MM.1S (cell line): ENCODE measurements at regions not wholly inside any gene's neighbourhood (a gene's known extent, or its start where the extent isn't known, plus 50 kb on each side); places are given as distances from the start of the nearest gene placed in this dataset.

ENCODE experiments used
- DNase-seq: peaks from one replicate; pipeline ENCODE4 v3.0.0-alpha.2; 2015
- H2AFZ ChIP-seq: fragments of 300-600 bp; sonication (generic); 2 replicates; pipeline ENCODE4 v1.6.0; 2016; ENCODE audit warnings: antibody characterized with exemption, low read length
- H3F3A ChIP-seq: fragments of 300-600 bp; sonication (generic); 2 replicates; pipeline ENCODE4 v1.6.1; 2016; ENCODE audit warnings: mild to moderate bottlenecking, antibody characterized with exemption, low read length, moderate library complexity, mixed read lengths; ENCODE audit not compliant: insufficient read depth
- H3K27ac ChIP-seq: fragments of 300-600 bp; sonication (generic); 2 replicates; pipeline ENCODE4 v1.5.1; 2016; ENCODE audit warnings: mild to moderate bottlenecking, low read length
- H3K27me3 ChIP-seq: fragments of 300-600 bp; sonication (generic); replicated peaks from 2 replicates; pipeline ENCODE4 v1.6.0; 2016; ENCODE audit warnings: low read length; ENCODE audit not compliant: insufficient read depth
- H3K36me3 ChIP-seq: fragments of 300-600 bp; sonication (generic); replicated peaks from 2 replicates; pipeline ENCODE4 v1.6.1; 2016; ENCODE audit warnings: mild to moderate bottlenecking, low read length, mixed read lengths; ENCODE audit not compliant: insufficient read depth
- H3K4me1 ChIP-seq: fragments of 300-600 bp; sonication (generic); 2 replicates; pipeline ENCODE4 v1.6.1; 2016; ENCODE audit warnings: low read length, mixed read lengths
- H3K4me2 ChIP-seq: fragments of 300-600 bp; sonication (generic); 2 replicates; pipeline ENCODE4 v1.6.0; 2016; ENCODE audit warnings: low read depth, low read length
- H3K4me3 ChIP-seq: fragments of 300-600 bp; sonication (generic); 2 replicates; pipeline ENCODE4 v1.5.1; 2016; ENCODE audit warnings: low read length, mixed read lengths
- H3K79me2 ChIP-seq: fragments of 300-600 bp; sonication (generic); 2 replicates; pipeline ENCODE4 v1.6.1; 2016; ENCODE audit warnings: mixed run types, low read length, mixed read lengths
- H3K9ac ChIP-seq: fragments of 300-600 bp; sonication (generic); 2 replicates; pipeline ENCODE4 v1.6.1; 2016; ENCODE audit warnings: low read length, mixed read lengths
- H3K9me2 ChIP-seq: fragments of 300-600 bp; sonication (generic); replicated peaks from 2 replicates; pipeline ENCODE4 v1.6.1; 2016; ENCODE audit warnings: mild to moderate bottlenecking, low read length, mixed read lengths; ENCODE audit not compliant: insufficient read depth
- H3K9me3 ChIP-seq: fragments of 300-600 bp; sonication (generic); replicated peaks from 2 replicates; pipeline ENCODE4 v1.6.1; 2016; ENCODE audit warnings: mild to moderate bottlenecking, low read length, mixed read lengths; ENCODE audit not compliant: insufficient read depth
- H4K20me1 ChIP-seq: fragments of 300-600 bp; sonication (generic); 2 replicates; pipeline ENCODE4 v1.6.1; 2016; ENCODE audit warnings: mild to moderate bottlenecking, low read length, moderate library complexity, mixed read lengths; ENCODE audit not compliant: insufficient read depth
- CTCF ChIP-seq: fragments of 300-600 bp; sonication (generic); IDR thresholded peaks from 2 replicates; pipeline ENCODE4 v1.5.1; 2016; ENCODE audit warnings: antibody characterized with exemption, low read length, mixed read lengths
- EZH2 ChIP-seq: fragments of 300-600 bp; sonication (generic); optimal IDR thresholded peaks from 2 replicates; pipeline ENCODE3; 2017; ENCODE audit warnings: low read depth, mild to moderate bottlenecking, antibody characterized with exemption, low read length, mixed read lengths
- EZH2phosphoT487 ChIP-seq: fragments of 300-600 bp; sonication (generic); IDR thresholded peaks from 2 replicates; pipeline ENCODE4 v1.6.1; 2018; ENCODE audit warnings: antibody characterized with exemption, low read length

DNA sequence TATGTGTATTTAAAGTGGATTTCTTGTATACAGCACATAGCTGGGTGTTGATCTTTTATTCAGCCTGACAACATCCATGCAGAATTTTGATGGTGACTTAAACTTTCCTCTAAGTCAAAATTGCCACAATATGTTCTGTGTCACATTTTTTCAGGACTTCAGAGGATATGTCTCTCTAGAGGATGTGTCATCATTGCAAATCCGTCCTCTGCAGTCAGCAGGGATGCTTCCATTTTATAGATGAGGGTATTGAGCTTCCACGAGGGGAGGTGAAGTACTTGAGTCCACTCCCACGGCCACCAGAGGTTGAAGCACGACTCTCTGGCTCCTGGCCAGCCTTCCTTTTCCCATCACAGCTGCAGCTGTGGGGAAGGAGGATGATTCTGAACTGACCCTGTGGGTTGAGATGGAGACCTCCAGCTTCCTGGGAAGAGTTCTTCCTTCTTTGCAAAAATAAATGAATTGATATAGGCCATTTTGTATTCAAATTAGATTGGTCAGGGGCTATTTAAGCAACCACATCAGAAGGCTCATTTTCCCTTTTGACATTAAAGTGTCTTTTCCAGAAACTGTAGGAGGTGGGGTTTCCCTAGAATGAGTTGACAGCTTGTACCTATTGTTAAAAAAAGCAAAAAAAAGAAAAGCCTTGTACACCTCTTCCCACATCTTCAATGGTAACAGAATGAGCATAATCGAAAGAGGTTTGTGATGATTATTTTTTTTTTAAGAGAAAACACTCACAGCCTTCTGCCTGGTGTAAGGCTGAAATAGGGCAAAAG is 55.2 kb upstream of the MYEOV start:
- DNase-seq: no peak
- Histone ChIP-seq H3K4me2 (no peak overlapping the region), H3K9me3 (no peaks in the 10 kb centered on the region), H3K79me2 (no peaks in the 10 kb centered on the region), H3K27me3 (peaks cover 6% of the 10 kb centered on the region; the same call in 1 of the 2 replicates), H3K4me3 (no peak overlapping the region), H3F3A (no peaks in the 10 kb centered on the region), H3K4me1 (no peaks in the 10 kb centered on the region), H3K9me2 (no peaks in the 10 kb centered on the region), H3K27ac (no peak overlapping the region), H2AFZ (no peak overlapping the region), H4K20me1 (no peaks in the 10 kb centered on the region), H3K9ac (no peak overlapping the region), H3K36me3 (no peaks in the 10 kb centered on the region)
- no peak for TF ChIP-seq CTCF
- no peak for TF ChIP-seq EZH2
- no peak for TF ChIP-seq EZH2phosphoT487

- Histone ChIP-seq H3K9me2 (no peaks in the 10 kb centered on the region), H3K9me3 (no peaks in the 10 kb centered on the region), H3K27ac (no peak overlapping the region), H3K4me3 (no peak overlapping the region), H3K79me2 (no peaks in the 10 kb centered on the region), H3K4me1 (no peaks in the 10 kb centered on the region), H3K27me3 (peaks cover 6% of the 10 kb centered on the region; the same call in 1 of the 2 replicates), H2AFZ (no peak overlapping the region), H4K20me1 (no peaks in the 10 kb centered on the region), H3K9ac (no peak overlapping the region), H3K4me2 (no peak overlapping the region), H3K36me3 (no peaks in the 10 kb centered on the region), H3F3A (no peaks in the 10 kb centered on the region)
- DNase-seq: no peak
- TF ChIP-seq CTCF: no peak
- TF ChIP-seq EZH2: no peak
- TF ChIP-seq EZH2phosphoT487: no peak
These were observed 54.3 kb upstream of the MYEOV start for GRCh38 chr11:69239641-69240040.

DNA sequence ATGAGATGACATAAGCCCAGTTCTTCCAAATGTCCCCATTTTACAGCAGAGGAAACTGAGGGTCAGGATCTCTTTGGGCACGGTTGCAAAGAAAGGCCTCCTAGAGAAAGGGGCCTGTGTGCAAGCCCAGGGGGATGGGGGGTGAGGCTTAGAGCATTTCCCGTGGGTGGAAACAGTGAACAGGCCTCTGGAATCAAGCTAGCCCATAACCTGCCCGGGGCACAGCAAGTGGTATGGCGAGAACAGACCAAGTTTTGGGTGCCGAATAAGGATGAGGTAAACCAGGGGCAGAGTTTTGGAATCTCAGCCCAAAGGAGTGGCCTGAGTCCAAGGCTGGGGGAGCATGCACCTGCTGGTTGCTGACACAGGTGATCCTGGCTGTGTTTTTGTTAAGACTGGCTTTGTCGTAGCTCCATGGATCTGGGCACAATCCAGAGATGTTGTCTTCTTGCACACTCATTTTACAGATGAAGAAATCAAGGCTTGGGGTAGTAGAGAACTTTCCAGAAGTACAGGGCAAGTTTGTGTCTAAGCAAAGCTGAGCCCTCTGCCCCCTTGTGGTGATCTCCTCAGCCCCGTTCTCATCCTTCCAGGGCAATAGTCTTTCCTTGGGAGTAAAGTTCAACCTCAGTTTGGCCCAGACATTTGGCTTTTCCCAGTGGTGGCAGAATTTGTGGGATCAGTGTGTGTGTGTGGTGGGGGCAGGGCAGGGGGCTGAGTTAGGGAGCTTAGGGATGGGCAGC is 53.5 kb upstream of the MYEOV start:
- Histone ChIP-seq H3K9me3 (no peaks in the 10 kb centered on the region), H3K27ac (no peak overlapping the region), H3K27me3 (peaks cover 5% of the 10 kb centered on the region; the same call in 1 of the 2 replicates), H3K79me2 (no peaks in the 10 kb centered on the region), H3K9ac (no peak overlapping the region), H3K9me2 (no peaks in the 10 kb centered on the region), H2AFZ (no peak overlapping the region), H3F3A (no peaks in the 10 kb centered on the region), H3K4me2 (no peak overlapping the region), H4K20me1 (no peaks in the 10 kb centered on the region), H3K4me1 (no peaks in the 10 kb centered on the region), H3K4me3 (no peak overlapping the region), H3K36me3 (no peaks in the 10 kb centered on the region)
- TF ChIP-seq CTCF (peak; percentile 40), EZH2 (no peak), EZH2phosphoT487 (no peak)
- DNase-seq: no peak
